HFFc6 (cell line): ENCODE measurements at regions not wholly inside any gene's neighbourhood (a gene's known extent, or its start where the extent isn't known, plus 50 kb on each side); places are given as distances from the start of the nearest gene placed in this dataset.
"Not testable (repeated sequence)": the region's sequence is repeated elsewhere in the genome, so short reads cannot be mapped to it uniquely, and the experiment has no call there.

Experiments
- DNase-seq: peaks from one replicate; pipeline ENCODE4 v3.0.0-alpha.2; 2018
- H3K27ac Mint-ChIP-seq: 2 replicates; pipeline ENCODE4 v1.8.0; 2020; ENCODE audit warnings: mild to moderate bottlenecking, mixed read lengths
- H3K27me3 Mint-ChIP-seq: 2 replicates; pipeline ENCODE4 v1.8.0; 2021; ENCODE audit warnings: mild to moderate bottlenecking, moderate library complexity, mixed read lengths; ENCODE audit not compliant: insufficient read depth
- H3K36me3 Mint-ChIP-seq: 2 replicates; pipeline ENCODE4 v1.8.0; 2021; ENCODE audit warnings: low read depth, mixed read lengths
- H3K4me1 Mint-ChIP-seq: 2 replicates; pipeline ENCODE4 v1.8.0; 2020; ENCODE audit warnings: low read depth, mixed read lengths
- H3K4me3 Mint-ChIP-seq: 2 replicates; pipeline ENCODE4 v1.8.0; 2020; ENCODE audit warnings: mild to moderate bottlenecking, moderate library complexity, mixed read lengths
- H3K9me3 Mint-ChIP-seq: 2 replicates; pipeline ENCODE4 v1.8.0; 2020; ENCODE audit warnings: mild to moderate bottlenecking, mixed read lengths
- CTCF ChIP-seq: fragments of 200-600 bp; sonication (generic); IDR thresholded peaks from 2 replicates; pipeline ENCODE4 v1.5.0; 2021; ENCODE audit warnings: antibody characterized with exemption, mild to moderate bottlenecking

- no peak overlapping the region for H3K4me3 Mint-ChIP-seq
- no peaks in the 10 kb centered on the region for H3K4me1 Mint-ChIP-seq
Measured at GRCh38 chr2:183474912-183475695, 350.9 kb downstream of the NUP35 start.

GRCh38 chr2:183476490-183476889 lies 352.2 kb downstream of the NUP35 start:
- H3K9me3 Mint-ChIP-seq = peaks cover 25% of the 10 kb centered on the region
- H3K27ac Mint-ChIP-seq = no peak overlapping the region
- TF ChIP-seq CTCF = no peak
- H3K36me3 Mint-ChIP-seq = no peaks in the 10 kb centered on the region
- no peak for DNase-seq
- no peaks in the 10 kb centered on the region for H3K27me3 Mint-ChIP-seq
- no peaks in the 10 kb centered on the region for H3K4me1 Mint-ChIP-seq
- no peak overlapping the region for H3K4me3 Mint-ChIP-seq

More at GRCh38 chr2:183474912-183475695, 350.9 kb downstream of the NUP35 start:
- peaks cover 26% of the 10 kb centered on the region for H3K9me3 Mint-ChIP-seq
- H3K27ac Mint-ChIP-seq = no peak overlapping the region
- DNase-seq = no peak
- no peaks in the 10 kb centered on the region for H3K36me3 Mint-ChIP-seq
- TF ChIP-seq CTCF = no peak
- no peaks in the 10 kb centered on the region for H3K27me3 Mint-ChIP-seq

GRCh38 chr2:183477296-183477695 lies 353.1 kb downstream of the NUP35 start:
- TF ChIP-seq CTCF = no peak

GRCh38 chr2:183478941-183479595 lies 354.8 kb downstream of the NUP35 start:
- DNase-seq, H3K27me3 Mint-ChIP-seq, H3K27ac Mint-ChIP-seq, H3K4me1 Mint-ChIP-seq, H3K4me3 Mint-ChIP-seq, H3K36me3 Mint-ChIP-seq: not testable (repeated sequence)
- H3K9me3 Mint-ChIP-seq = peaks cover 27% of the 10 kb centered on the region

More at GRCh38 chr2:183477296-183477695, 353.1 kb downstream of the NUP35 start:
- Mint-ChIP-seq H3K27me3 (no peaks in the 10 kb centered on the region), H3K4me1 (no peaks in the 10 kb centered on the region), H3K4me3 (no peak overlapping the region), H3K36me3 (no peaks in the 10 kb centered on the region), H3K9me3 (peaks cover 22% of the 10 kb centered on the region), H3K27ac (no peak overlapping the region)
- no peak for DNase-seq

GRCh38 chr2:183487326-183487725 lies 363.1 kb downstream of the NUP35 start:
- Mint-ChIP-seq H3K9me3 (peaks cover 29% of the 10 kb centered on the region), H3K27ac (no peak overlapping the region), H3K36me3 (0 out of 2 replicates have a peak, but pooled peaks cover 4% of the 10 kb centered on the region), H3K4me1 (no peaks in the 10 kb centered on the region), H3K4me3 (no peak overlapping the region), H3K27me3 (no peaks in the 10 kb centered on the region; the same call in 1 of the 2 replicates)
- no peak for TF ChIP-seq CTCF
- no peak for DNase-seq

GRCh38 chr2:183488421-183488820 lies 364.2 kb downstream of the NUP35 start:
- Mint-ChIP-seq H3K4me1 (no peaks in the 10 kb centered on the region), H3K27ac (no peak overlapping the region), H3K27me3 (no peaks in the 10 kb centered on the region; the same call in 1 of the 2 replicates), H3K4me3 (no peak overlapping the region), H3K36me3 (0 out of 2 replicates have a peak, but pooled peaks cover 4% of the 10 kb centered on the region), H3K9me3 (peaks cover 35% of the 10 kb centered on the region)
- DNase-seq = no peak
- no peak for TF ChIP-seq CTCF
